ENCODE measurements at regions not wholly inside any gene's neighbourhood (a gene's known extent, or its start where the extent isn't known, plus 50 kb on each side); places are given as distances from the start of the nearest gene placed in this dataset.

DNA sequence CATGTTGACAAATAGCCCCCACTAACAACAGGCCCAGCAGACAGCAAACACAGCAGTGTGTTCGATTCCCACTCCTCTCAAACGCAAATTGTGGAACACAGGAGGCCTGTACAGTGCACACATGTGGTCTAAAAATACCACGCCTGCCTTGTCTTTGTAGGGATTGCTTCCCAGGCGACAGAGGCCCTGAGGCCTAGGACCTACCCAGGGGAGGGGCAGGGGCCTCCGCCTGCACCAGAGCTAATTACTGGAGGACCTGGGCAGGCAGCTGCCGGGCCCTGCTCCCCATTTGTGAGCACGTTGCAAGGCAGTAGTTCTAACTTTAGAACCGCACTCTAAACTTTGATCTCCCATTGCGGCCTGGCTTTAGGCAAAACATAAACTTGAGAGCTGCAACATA is 316.0 kb downstream of the TXNL1 start (continued):
- no peak for TF ChIP-seq THAP7 (CRISPR knock-in tag; IDR thresholded peaks at IDR 0.05)
- TF ChIP-seq, protein P1, sequence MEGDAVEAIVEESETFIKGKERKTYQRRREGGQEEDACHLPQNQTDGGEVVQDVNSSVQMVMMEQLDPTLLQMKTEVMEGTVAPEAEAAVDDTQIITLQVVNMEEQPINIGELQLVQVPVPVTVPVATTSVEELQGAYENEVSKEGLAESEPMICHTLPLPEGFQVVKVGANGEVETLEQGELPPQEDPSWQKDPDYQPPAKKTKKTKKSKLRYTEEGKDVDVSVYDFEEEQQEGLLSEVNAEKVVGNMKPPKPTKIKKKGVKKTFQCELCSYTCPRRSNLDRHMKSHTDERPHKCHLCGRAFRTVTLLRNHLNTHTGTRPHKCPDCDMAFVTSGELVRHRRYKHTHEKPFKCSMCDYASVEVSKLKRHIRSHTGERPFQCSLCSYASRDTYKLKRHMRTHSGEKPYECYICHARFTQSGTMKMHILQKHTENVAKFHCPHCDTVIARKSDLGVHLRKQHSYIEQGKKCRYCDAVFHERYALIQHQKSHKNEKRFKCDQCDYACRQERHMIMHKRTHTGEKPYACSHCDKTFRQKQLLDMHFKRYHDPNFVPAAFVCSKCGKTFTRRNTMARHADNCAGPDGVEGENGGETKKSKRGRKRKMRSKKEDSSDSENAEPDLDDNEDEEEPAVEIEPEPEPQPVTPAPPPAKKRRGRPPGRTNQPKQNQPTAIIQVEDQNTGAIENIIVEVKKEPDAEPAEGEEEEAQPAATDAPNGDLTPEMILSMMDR (IDR thresholded peaks at IDR 0.05 in 2 of 3, conservative IDR thresholded peaks at IDR 0.05 in 1 of 3; ENCODE audit: insufficient read depth in 2 of 3, low read depth in 1 of 3, low read length in 3 of 3) = no peak
- TF ChIP-seq, protein P2, sequence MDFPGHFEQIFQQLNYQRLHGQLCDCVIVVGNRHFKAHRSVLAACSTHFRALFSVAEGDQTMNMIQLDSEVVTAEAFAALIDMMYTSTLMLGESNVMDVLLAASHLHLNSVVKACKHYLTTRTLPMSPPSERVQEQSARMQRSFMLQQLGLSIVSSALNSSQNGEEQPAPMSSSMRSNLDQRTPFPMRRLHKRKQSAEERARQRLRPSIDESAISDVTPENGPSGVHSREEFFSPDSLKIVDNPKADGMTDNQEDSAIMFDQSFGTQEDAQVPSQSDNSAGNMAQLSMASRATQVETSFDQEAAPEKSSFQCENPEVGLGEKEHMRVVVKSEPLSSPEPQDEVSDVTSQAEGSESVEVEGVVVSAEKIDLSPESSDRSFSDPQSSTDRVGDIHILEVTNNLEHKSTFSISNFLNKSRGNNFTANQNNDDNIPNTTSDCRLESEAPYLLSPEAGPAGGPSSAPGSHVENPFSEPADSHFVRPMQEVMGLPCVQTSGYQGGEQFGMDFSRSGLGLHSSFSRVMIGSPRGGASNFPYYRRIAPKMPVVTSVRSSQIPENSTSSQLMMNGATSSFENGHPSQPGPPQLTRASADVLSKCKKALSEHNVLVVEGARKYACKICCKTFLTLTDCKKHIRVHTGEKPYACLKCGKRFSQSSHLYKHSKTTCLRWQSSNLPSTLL (IDR thresholded peaks at IDR 0.05) = no peak
- no peak for TF ChIP-seq TCF7L2 (IDR thresholded peaks at IDR 0.05; ENCODE audit: low read depth, low read length)
- no peak for TF ChIP-seq ZNF511 (CRISPR knock-in tag; IDR thresholded peaks at IDR 0.05)
- TF ChIP-seq POLR2A (conservative IDR thresholded peaks at IDR 0.05) = no peak
- TF ChIP-seq ZFP1 (CRISPR knock-in tag; IDR thresholded peaks at IDR 0.05) = no peak
- no peak for TF ChIP-seq KAT7 (CRISPR knock-in tag; IDR thresholded peaks at IDR 0.05; ENCODE audit: borderline replicate concordance)
- TF ChIP-seq FOSL1 (tag; conservative IDR thresholded peaks at IDR 0.05) = no peak
